OCI-LY7 (cell line): ENCODE measurements at regions not wholly inside any gene's neighbourhood (a gene's known extent, or its start where the extent isn't known, plus 50 kb on each side); places are given as distances from the start of the nearest gene placed in this dataset.

Source experiments
- EZH2phosphoT487 ChIP-seq: fragments of 200-600 bp; sonication (generic); IDR thresholded peaks from 2 replicates; pipeline ENCODE4 v1.6.1; 2018; ENCODE audit warnings: low read depth, borderline replicate concordance, mild to moderate bottlenecking, mixed run types, antibody characterized with exemption, low read length, moderate library complexity, mixed read lengths
- TF ChIP-seq, protein P1 (sequence below): fragments of 200-600 bp; sonication (generic); conservative IDR thresholded peaks from 2 replicates; pipeline ENCODE4 v1.5.1; 2014; ENCODE audit warnings: mild to moderate bottlenecking, antibody characterized with exemption, low read length, moderate library complexity, mixed read lengths

DNA sequence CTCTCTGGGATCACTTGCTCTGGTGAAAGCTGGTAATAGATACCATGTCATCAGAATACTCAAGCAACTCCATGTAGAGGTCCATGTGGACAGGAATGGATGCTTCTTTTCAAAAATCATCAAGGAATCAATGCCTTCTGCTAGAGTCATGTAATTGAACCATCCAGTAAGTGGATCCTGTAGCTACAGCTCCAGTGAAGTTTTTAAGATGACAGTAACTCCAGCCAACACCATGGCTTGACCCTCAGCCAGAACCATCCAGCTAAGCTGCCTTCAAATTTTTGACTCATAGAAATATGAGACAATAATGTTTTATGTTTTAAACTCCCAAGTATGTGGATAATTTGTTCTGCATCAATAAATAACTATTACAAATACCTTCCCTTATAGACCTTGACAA is 923.7 kb downstream of the EPHA3 start:
- TF ChIP-seq, protein P1, sequence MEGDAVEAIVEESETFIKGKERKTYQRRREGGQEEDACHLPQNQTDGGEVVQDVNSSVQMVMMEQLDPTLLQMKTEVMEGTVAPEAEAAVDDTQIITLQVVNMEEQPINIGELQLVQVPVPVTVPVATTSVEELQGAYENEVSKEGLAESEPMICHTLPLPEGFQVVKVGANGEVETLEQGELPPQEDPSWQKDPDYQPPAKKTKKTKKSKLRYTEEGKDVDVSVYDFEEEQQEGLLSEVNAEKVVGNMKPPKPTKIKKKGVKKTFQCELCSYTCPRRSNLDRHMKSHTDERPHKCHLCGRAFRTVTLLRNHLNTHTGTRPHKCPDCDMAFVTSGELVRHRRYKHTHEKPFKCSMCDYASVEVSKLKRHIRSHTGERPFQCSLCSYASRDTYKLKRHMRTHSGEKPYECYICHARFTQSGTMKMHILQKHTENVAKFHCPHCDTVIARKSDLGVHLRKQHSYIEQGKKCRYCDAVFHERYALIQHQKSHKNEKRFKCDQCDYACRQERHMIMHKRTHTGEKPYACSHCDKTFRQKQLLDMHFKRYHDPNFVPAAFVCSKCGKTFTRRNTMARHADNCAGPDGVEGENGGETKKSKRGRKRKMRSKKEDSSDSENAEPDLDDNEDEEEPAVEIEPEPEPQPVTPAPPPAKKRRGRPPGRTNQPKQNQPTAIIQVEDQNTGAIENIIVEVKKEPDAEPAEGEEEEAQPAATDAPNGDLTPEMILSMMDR, result no peak
- no peak for TF ChIP-seq EZH2phosphoT487
